GM12873 (cell line): ENCODE measurements at regions not wholly inside any gene's neighbourhood (a gene's known extent, or its start where the extent isn't known, plus 50 kb on each side); places are given as distances from the start of the nearest gene placed in this dataset.

Experiments
- CTCF ChIP-seq: IDR thresholded peaks from 2 replicates; pipeline ENCODE4 v1.5.1; 2012; ENCODE audit warnings: low read depth, mild to moderate bottlenecking, moderate library complexity, low read length, control low read depth; ENCODE audit not compliant: insufficient read depth; ENCODE audit errors: missing control alignments

DNA sequence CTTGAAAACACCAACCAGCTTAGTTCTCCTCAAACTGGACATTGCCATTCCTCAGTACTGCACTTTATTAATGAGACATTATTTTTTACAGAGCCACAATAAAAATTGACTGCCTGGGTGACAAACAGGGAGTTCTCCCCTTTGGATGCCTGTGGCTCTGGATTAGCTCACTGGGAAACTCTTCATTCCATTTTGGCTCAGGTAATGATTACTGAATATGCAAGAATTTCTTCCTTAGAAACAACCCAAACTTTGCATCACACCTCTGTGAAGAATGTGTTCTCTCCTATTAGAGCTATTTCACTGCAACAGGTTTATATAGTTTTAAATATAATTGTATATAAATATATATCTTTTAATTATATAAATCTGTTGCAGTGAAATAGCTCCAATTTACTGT is 2065.8 kb downstream of the ARAP2 start:
- TF ChIP-seq CTCF: no peak

GRCh38 chr4:34181311-34181841 is 2062.9 kb downstream of the ARAP2 start:
- no peak for TF ChIP-seq CTCF

GRCh38 chr4:34181891-34182290 is 2062.4 kb downstream of the ARAP2 start:
- TF ChIP-seq CTCF: no peak

DNA sequence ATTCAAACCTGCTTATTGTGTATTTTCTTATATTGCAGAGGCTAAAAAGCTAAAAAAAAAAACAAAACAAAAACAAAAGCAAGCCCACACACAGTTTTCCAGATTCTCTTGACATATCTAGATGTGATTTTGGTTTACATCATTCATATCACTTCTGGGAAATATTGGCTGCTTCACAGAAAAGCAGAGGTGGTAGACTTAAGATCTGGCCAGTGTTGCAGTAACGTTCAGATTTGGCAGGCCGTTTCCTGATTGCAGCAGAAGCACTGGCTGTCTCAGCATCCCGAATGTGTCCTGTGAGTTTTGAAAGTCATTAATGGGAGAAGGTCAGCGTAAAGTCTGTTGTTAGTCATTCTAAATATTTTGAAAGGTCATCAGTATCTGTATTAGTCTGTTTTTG is 2062.0 kb downstream of the ARAP2 start:
- no peak for TF ChIP-seq CTCF

DNA sequence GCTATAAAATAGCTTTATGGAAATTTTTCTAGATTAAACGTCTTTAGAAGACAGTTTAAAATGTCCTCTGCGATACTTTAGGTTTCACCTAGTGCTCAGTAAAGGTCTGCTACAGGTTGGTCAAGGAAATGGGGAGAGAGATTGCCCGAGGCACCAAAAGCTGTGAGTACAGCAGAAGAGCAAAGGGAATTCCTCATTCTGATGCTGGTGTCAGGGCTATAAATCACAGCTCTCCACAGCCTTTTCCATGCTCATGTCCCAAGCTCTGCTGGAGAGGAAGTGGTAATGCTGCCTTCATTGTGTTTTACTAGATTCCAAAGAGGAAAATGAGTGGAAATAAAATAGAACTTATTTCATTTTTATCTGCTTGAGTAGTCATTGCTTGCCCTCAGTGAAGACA is 2060.4 kb downstream of the ARAP2 start:
- no peak for TF ChIP-seq CTCF

GRCh38 chr4:34187056-34187455 is 2057.3 kb downstream of the ARAP2 start:
- TF ChIP-seq CTCF: no peak

DNA sequence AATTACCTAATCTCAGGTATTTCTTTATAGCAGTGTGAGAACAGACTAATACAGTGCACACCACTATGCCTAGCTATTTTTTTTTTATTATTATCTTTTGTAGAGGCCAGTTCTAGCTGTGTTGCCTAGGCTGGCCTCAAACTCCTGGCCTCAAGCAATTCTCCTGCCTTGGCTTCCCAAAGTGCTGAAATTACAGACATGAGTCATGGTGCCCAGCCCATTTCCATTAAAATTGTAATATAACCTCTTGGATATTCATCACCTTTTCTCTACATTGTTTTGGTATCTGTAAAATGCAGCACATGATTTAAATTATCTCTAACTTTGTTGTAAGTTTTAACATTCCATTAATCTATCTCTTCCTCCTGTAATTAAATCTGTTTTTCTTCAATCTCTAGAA is 2052.9 kb downstream of the ARAP2 start:
- no peak for TF ChIP-seq CTCF

DNA sequence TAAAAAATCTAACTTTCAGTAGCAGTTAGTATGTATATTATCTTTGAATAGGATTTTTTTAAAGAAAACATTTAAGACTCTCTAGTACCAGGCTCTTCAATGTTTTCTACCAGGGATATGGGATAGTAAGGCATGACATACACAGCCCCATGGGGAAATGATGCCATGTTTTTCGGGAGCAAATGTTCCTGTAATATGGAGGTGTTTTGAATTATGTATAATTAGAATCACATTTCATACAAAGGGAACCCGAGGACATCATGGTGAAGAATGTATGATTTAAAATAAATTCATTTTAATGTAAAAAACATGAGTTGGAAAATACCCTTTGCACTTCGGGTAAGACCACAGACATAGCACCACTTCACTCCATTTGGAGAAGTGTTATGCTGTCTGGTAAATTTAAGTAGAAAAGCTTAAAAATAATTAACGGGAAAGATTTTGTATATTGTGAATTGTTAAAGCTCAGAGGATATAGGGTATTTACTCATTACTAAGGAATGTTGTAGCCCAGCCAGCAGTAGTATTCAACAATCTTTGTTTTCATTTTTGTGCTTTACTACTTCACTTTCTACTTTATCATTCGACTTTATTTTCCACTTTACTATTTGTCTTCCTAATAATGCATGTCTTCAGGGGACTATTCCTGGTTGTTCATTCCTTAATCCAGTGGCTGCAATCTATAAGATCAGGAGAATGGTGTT is 2050.7 kb downstream of the ARAP2 start:
- no peak for TF ChIP-seq CTCF
